SK-N-DZ (cell line): ENCODE measurements at regions not wholly inside any gene's neighbourhood (a gene's known extent, or its start where the extent isn't known, plus 50 kb on each side); places are given as distances from the start of the nearest gene placed in this dataset.

Experiments used
- DNase-seq: peaks from one replicate; pipeline ENCODE4 v3.0.0-alpha.2; 2015; ENCODE audit warnings: low spot score

DNA sequence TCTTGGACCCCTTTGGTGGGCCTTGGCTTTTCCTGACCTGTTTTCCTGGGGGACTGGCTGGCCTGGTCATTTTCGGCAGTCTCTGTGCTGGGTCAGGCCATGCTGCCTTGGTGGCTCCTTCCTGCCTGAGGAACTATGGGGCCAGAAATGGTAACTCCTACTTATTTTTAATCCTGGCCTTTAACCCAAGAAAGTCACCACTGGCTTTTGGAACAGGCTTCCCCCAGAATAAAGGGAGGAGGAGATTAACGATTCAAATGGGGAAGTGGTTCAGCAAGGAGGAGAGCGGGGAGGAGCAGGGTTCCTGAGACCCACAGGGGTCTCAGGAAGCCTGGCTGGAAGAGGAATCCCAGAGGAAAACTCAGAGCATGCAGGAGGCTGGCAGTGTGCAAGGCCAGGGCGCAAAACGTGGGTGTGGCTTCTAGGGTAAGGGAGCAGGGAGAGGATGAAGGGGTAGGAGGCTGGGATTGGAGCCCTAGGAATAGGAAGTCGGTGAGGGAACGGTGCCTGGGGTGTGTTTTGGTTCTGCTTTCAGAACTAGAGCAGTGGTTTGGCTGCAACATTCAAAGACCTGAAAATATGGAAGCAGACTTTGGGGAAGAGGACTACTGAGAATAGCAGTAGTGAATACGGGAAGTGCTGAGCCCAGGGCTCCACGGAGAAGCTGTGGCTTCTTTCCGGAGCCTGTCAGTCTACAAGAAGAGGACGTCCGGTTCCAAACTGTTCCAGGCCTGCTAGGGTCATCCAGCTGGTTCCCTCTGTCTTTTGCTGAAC, 271.1 kb upstream of the KLF4 start:
- no peak for DNase-seq

- no peak for DNase-seq
Measured at GRCh38 chr9:107759823-107760166, 270.2 kb upstream of the KLF4 start.

GRCh38 chr9:107759009-107759822, 269.6 kb upstream of the KLF4 start:
- DNase-seq: no peak

- no peak for DNase-seq
Measured at GRCh38 chr9:107756091-107756490, 266.5 kb upstream of the KLF4 start.

- no peak for DNase-seq
Measured at GRCh38 chr9:107755246-107755645, 265.7 kb upstream of the KLF4 start.

DNA sequence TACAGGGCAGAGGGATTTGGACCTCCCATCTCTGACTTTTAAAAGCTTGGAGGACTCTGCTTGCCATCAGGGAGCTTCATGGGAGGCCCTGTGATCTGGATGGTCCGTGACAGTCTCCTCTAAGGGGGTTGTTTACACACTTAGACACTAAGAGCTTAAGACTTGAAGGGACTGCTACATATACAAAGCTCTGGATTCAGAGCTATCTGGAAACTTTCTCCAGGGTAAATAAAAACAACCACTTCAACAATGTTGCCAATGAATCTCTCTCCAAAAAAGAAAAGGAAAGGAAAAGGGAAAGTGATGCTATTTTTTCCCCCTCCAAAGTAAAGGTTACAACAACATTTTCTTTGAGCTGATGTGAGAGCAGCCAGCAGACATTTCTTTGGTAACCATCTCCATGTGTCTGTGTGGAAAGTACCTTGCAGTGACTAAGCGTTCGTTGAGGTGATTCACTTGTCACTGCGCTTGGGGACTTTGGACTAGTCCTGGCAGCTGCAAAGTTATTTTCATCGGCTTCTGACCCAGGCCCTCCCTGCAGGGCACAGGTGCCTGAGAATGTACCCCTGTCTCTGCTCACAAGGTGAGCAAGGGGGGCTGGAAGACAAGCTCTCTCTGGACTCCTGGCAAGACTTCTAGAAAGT, 262.1 kb upstream of the KLF4 start:
- DNase-seq: no peak

DNA sequence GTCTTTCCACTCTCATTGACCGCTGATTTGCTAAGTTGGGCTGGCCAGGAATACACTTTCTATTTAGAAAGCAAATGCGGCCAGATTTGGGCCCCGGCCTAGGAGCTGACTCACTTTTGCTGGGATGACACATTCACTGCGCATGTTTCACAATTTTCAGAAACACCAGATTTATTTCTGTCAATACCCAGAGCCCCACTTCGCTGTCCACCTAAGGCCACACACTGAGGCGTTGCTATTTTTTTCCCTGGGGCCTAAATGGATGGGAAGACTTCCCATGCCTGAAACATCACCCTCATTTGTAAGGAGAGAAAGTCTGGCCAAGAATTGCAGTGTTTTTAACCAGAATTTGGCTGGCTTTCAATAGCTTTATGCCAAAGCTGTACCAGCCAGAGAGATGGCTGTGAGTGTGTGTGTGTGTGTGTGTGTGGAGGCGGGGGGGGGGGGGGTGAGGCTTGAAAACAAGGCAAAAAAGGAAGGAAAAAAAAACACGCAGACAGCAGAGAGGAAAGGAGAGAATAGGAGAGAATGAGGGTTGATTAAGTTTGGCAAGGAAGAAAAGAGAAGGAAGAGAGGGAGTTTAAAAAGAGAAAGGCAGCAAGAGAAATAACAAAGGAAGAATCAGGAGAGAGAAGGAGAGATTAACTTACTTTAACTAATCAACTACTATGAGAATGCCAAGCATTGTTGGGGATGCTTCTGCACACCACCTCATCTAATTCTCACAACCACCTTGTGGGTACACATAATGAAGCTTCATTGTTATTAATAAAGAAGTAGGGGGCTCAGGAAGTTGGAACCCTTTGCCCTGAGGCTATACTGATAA, 261.4 kb upstream of the KLF4 start:
- no peak for DNase-seq

- no peak for DNase-seq
Measured at GRCh38 chr9:107749787-107750444, 260.3 kb upstream of the KLF4 start.

- DNase-seq: no peak
Measured at GRCh38 chr9:107744873-107745272, 255.3 kb upstream of the KLF4 start.

DNA sequence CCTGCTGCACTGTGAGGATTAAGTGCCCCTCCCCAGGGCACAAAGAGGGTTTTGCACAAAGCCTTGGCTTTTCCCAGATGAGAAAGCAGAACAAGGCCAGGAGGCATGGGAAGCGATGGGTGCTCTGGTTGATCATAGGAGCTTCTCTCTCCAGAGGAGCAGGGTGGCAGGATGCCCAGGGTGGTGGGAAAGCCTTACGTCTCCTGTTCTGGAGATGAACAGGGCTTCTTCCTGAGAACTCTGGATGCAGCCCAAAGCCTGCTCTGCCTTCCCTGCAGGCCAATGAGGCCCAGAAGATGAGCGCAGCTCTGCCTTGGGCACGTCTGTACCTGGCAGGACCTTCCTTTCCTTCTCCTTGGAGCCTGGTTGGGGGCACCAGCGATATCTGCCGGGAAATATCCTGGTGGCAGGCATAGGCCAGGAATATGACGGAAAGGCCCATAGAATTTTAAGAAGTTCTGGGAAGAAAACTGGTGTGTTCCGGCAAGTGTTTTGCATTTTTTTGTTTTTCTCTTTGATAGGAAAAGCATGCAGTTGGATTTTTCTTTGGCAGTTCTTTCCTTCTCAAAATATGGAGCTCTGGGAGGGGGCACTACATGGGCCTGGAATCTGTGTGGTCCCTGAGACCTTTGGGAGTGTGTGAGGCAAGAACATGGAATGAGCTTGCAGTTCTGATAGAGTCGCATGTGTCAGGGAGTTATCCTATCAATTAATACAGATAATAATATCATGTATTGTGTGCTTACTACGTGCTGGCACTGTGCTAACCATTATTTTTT, 253.2 kb upstream of the KLF4 start:
- no peak for DNase-seq

- DNase-seq: no peak
Measured at GRCh38 chr9:107740088-107740980, 250.8 kb upstream of the KLF4 start.

- no peak for DNase-seq
Measured at GRCh38 chr9:107739601-107740082, 250.1 kb upstream of the KLF4 start.

DNA sequence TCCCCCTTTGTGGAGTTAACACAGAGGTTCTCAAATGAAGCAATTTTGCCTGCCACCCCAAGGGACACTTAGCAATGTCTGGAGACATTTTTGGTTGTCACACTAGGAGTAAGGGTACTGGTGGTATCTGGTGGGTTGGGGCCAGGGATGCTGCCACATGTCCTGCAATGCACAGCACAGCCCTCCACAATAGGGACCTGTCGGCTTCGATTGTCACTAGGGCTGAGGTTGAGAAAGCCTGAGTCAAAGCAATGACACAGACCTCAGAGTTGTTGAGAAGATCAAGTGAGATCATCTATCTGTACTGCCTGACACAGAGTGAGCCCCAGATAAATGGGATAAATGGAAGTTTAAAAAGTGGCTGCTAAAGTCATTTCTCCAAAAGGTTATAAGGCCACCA, 249.2 kb upstream of the KLF4 start:
- no peak for DNase-seq

DNA sequence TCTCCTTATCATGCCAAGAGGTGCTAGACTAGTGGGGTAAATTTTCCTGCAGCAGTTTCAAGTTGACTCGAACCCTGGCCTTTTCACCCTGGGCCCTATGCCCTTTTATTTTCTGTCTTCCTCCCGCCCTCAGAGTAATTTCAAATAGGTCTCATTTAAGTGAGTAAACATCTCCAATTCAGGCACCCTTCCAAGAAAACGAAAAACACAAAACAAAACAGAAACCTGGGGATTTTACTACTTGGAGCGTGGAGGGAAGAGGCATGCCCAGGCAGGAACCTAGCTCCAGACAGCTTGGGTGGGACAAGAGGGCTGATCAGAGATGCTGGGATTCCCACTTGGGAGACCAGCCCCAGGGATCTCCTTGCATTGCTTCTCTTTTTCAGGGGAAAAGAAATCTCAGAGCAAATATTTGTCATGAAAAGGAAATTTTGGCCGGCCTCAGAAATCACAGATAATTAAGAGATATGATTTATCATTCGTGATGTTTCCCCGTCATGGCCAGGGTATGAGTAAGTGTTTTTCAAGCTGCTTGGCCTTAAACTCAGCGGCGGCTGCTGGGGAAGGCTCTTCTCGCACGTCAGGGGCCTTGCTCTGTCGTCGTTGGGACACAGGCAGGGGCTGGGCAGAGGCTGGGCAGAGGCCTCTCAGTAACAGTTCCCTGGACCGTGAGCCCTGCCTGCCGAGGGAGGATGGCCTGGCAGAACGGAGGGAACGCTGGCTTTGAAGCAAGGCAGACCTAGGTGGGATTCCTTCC, 248.6 kb upstream of the KLF4 start:
- DNase-seq: no peak

DNA sequence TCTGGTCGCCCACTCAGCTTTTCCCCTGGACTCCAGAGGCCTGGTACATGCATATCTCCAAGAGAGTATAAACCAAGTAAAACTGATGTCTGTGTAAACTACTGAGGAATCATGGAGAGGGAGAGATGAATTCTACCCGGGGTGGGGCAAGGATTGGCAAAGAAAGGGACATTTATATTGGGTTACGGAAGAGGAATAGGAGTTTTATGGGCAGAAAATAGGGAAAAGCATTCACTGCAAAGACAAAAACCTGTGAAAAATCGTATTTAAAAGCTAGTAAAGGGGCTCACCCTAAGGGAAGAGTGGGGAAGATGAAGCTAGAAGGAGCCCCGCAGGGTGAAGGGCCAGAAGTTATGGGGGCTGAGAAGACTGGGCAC, 248.0 kb upstream of the KLF4 start:
- DNase-seq: no peak

DNA sequence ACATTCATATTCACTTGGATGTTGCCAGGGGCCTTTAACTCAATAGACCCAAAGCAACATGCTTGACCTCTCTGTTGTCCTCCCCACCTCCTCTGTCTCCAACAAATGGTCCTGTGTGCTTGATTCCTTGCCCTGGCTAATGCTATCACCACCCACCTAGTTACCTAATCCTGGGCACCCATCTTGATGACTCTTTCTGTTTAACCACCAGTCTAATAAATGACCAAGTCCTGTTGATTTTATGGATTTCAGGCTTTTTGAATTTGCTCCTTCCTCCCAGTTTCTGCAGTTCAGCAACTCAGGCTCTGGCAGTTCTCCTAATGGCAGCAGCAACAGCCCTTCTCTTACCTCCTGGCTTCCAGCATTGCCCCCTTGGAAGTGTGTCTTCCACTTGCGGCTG, 246.3 kb upstream of the KLF4 start:
- DNase-seq: no peak

DNA sequence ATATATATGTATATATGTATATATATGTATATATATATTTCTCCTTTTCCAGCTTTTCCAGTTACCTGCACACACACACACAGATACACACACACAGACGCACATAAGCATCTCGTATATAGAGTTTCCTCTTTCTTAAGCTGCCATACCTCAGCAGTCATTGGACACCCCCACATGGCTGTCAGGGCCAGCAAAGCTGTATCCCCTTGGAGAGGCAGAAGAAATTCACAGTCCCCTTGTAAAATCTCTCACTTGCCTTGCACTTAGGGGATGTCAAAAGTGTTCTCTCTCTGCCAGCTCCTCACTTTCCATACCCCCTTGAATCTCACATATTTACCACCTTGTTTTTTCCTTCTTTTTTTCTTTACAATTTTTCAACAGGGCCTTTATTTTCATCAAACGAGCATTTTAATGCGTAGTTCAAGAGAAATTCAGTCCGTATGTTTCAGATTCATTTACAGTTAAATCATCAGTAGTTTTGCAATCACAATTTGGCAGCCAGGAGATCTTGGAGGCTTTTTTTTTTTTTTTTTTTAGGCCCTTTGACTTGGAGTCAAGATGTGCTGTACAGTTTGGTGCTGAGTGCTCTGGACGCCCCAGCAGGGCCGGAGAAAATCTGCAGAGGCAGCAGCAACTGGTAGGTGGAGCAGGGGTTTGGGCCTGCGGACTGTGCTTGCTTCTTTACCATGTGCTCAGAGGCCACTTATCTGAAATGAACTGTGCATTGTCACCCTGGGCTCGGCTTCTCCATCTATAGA, 244.9 kb upstream of the KLF4 start:
- DNase-seq: no peak

DNA sequence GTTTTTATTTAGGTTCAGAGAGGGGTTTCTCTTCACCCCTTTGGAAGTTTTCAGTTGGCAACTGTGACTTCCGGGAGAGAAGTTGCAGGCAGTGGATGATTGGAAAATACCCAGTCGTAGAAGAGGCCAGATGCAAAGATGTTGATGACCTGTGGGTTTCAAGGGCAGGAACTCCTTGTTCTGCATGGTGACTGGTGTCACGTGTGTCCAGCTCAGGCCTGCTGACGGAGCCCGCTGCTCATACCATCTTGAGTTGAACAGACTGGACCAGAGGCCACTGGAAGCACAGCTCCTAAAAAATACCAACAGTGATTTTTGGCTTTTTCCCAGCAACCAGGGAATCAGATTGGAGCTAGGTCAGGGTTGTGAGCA, 243.9 kb upstream of the KLF4 start:
- DNase-seq: no peak
